ENCODE measurements at regions not wholly inside any gene's neighbourhood (a gene's known extent, or its start where the extent isn't known, plus 50 kb on each side); places are given as distances from the start of the nearest gene placed in this dataset.

- 63 to 80% methylated on average over 1 to 2 of the region's 4 CpGs for WGBS, 2 experiments (ENCODE audit: insufficient coverage in 1 of 2, insufficient read length in 1 of 2)
- no peaks in the 10 kb centered on the region for H3K36me3 Mint-ChIP-seq (ENCODE audit: low read depth)
- no peak overlapping the region for H3K27ac Mint-ChIP-seq
- H3K27me3 Mint-ChIP-seq (ENCODE audit: insufficient read depth) = no peaks in the 10 kb centered on the region
- no peak for DNase-seq
- no peak overlapping the region for H3K9ac ChIP-seq (ENCODE audit: extremely low read depth, low read length, poor library complexity, severe bottlenecking)
- H3K4me3 ChIP-seq (ENCODE audit: low read length) = no peak overlapping the region
- H3K9me3 Mint-ChIP-seq = no peaks in the 10 kb centered on the region
- no peaks in the 10 kb centered on the region for H3K27me3 ChIP-seq (ENCODE audit: control insufficient read depth, insufficient read depth, low read length, poor library complexity, severe bottlenecking)
- peaks cover 8% of the 10 kb centered on the region for H3K9me3 ChIP-seq (ENCODE audit: control insufficient read depth, low read length)
- TF ChIP-seq CTCF (conservative IDR thresholded peaks at IDR 0.05) = no peak
- no peaks in the 10 kb centered on the region for H3K4me1 ChIP-seq (ENCODE audit: control insufficient read depth, insufficient read depth, low read length)
- no peaks in the 10 kb centered on the region for H3K36me3 ChIP-seq (ENCODE audit: control insufficient read depth, insufficient read depth, low read length)
- no peak overlapping the region for H3K4me3 Mint-ChIP-seq
- H3K27ac ChIP-seq (ENCODE audit: low read depth, low read length) = no peak overlapping the region
- H3K4me1 Mint-ChIP-seq = no peaks in the 10 kb centered on the region
These were observed 314.8 kb downstream of the MBD2 start for GRCh38 chr18:53909668-53910067.

- no peaks in the 10 kb centered on the region for H3K9me3 Mint-ChIP-seq
- no peak overlapping the region for H3K4me3 Mint-ChIP-seq
- Histone ChIP-seq H3K9me3 (ENCODE audit: control insufficient read depth, low read length) (peaks cover 8% of the 10 kb centered on the region), H3K36me3 (ENCODE audit: control insufficient read depth, insufficient read depth, low read length) (no peaks in the 10 kb centered on the region), H3K9ac (ENCODE audit: extremely low read depth, low read length, poor library complexity, severe bottlenecking) (no peak overlapping the region), H3K4me3 (ENCODE audit: low read length) (no peak overlapping the region), H3K4me1 (ENCODE audit: control insufficient read depth, insufficient read depth, low read length) (no peaks in the 10 kb centered on the region), H3K27ac (ENCODE audit: low read depth, low read length) (no peak overlapping the region), H3K27me3 (ENCODE audit: control insufficient read depth, insufficient read depth, low read length, poor library complexity, severe bottlenecking) (no peaks in the 10 kb centered on the region)
- no peak for DNase-seq
- H3K4me1 Mint-ChIP-seq = no peaks in the 10 kb centered on the region
- no peaks in the 10 kb centered on the region for H3K27me3 Mint-ChIP-seq (ENCODE audit: insufficient read depth)
- no peak overlapping the region for H3K27ac Mint-ChIP-seq
- TF ChIP-seq CTCF (conservative IDR thresholded peaks at IDR 0.05) = no peak
- no peaks in the 10 kb centered on the region for H3K36me3 Mint-ChIP-seq (ENCODE audit: low read depth)
These were observed 316.5 kb downstream of the MBD2 start for GRCh38 chr18:53907921-53908320.

GRCh38 chr18:53906681-53907080 is 317.8 kb downstream of the MBD2 start:
- H3K4me3 ChIP-seq (ENCODE audit: low read length) = no peak overlapping the region
- Mint-ChIP-seq H3K27me3 (ENCODE audit: insufficient read depth) (no peaks in the 10 kb centered on the region), H3K36me3 (ENCODE audit: low read depth) (no peaks in the 10 kb centered on the region), H3K27ac (no peak overlapping the region), H3K4me1 (no peaks in the 10 kb centered on the region), H3K9me3 (no peaks in the 10 kb centered on the region), H3K4me3 (no peak overlapping the region)
- H3K36me3 ChIP-seq (ENCODE audit: control insufficient read depth, insufficient read depth, low read length) = no peaks in the 10 kb centered on the region
- TF ChIP-seq CTCF (conservative IDR thresholded peaks at IDR 0.05) = no peak
- 98 to 100% methylated on average over 1 to 2 of the region's 2 CpGs for WGBS, 2 experiments (ENCODE audit: insufficient coverage in 1 of 2, insufficient read length in 1 of 2)
- H3K4me1 ChIP-seq (ENCODE audit: control insufficient read depth, insufficient read depth, low read length) = no peaks in the 10 kb centered on the region
- no peak overlapping the region for H3K27ac ChIP-seq (ENCODE audit: low read depth, low read length)
- no peak for DNase-seq
- H3K27me3 ChIP-seq (ENCODE audit: control insufficient read depth, insufficient read depth, low read length, poor library complexity, severe bottlenecking) = no peaks in the 10 kb centered on the region
- H3K9me3 ChIP-seq (ENCODE audit: control insufficient read depth, low read length) = peaks cover 8% of the 10 kb centered on the region
- H3K9ac ChIP-seq (ENCODE audit: extremely low read depth, low read length, poor library complexity, severe bottlenecking) = no peak overlapping the region

Data from endodermal cell (in vitro differentiated cells).